ENCODE measurements at regions not wholly inside any gene's neighbourhood (a gene's known extent, or its start where the extent isn't known, plus 50 kb on each side); places are given as distances from the start of the nearest gene placed in this dataset.

GRCh38 chr18:22604986-22605421 is 187.3 kb upstream of the CTAGE1 start:
- no peak overlapping the region for H3K4me3 Mint-ChIP-seq
- no peak overlapping the region for H3K27ac Mint-ChIP-seq
- no peak for ATAC-seq
- H3K27me3 Mint-ChIP-seq = no peaks in the 10 kb centered on the region
- H3K4me1 Mint-ChIP-seq = no peaks in the 10 kb centered on the region
- no peaks in the 10 kb centered on the region for H3K36me3 Mint-ChIP-seq
- peaks cover 4% of the 10 kb centered on the region for H3K9me3 Mint-ChIP-seq

DNA sequence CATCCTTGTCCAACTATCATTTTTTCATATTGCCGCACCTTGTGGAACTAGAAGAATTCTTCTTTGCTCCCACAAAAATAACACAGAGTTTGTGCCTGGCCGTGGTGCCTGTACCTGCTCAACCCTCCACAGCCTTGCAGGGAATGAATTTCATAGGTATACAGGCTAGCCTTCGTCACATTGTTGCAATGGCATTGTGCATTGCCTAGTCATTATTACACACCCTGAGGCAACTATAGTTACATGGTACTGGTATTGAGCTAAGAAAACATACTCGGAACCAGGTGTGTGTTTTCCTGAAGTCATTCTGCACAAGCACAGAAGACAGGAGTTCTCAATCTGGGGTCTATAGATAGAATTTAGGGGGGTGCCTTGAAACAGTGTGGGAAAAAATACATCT is 188.0 kb upstream of the CTAGE1 start:
- Mint-ChIP-seq H3K4me1 (no peaks in the 10 kb centered on the region), H3K27me3 (no peaks in the 10 kb centered on the region), H3K4me3 (no peak overlapping the region), H3K27ac (no peak overlapping the region), H3K36me3 (no peaks in the 10 kb centered on the region), H3K9me3 (peaks cover 4% of the 10 kb centered on the region)
- no peak for ATAC-seq

DNA sequence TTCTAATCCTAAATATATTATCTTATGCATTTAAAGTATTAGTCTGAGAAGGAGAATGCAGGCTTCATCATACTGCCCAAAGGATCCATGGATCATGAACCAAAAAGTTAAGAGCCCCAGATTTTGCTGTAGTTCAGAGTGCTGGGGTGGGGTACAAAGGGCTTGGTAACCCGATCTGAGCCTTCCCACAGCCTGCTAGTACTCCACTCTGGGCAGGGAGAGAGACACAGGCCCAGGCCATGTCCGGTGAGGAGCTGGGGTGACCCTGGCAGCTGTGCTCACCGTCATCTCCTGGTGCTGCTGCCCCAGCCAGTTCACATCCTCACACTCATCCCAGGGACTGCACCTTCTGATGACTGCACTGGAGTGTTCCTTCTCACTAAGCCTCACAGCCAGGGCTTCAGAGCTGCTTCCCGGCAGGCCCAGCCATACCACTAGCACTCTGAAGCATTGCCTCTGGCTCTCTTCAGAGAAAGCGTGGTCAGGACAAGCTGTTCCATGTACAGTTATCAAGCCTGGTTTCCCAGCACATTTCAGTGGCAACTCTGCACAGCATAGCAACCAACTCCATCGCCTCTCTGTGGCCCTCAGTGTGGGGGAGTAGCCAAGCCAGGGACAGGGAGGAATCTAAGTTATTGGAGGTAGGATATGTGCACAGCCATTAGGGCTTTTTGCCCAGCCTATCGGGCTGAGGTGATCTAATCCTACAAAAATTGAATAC is 189.0 kb upstream of the CTAGE1 start:
- ATAC-seq = no peak
- H3K4me1 Mint-ChIP-seq = no peaks in the 10 kb centered on the region
- H3K9me3 Mint-ChIP-seq = peaks cover 2% of the 10 kb centered on the region
- H3K27me3 Mint-ChIP-seq = no peaks in the 10 kb centered on the region
- no peak overlapping the region for H3K27ac Mint-ChIP-seq
- no peaks in the 10 kb centered on the region for H3K36me3 Mint-ChIP-seq
- no peak overlapping the region for H3K4me3 Mint-ChIP-seq

DNA sequence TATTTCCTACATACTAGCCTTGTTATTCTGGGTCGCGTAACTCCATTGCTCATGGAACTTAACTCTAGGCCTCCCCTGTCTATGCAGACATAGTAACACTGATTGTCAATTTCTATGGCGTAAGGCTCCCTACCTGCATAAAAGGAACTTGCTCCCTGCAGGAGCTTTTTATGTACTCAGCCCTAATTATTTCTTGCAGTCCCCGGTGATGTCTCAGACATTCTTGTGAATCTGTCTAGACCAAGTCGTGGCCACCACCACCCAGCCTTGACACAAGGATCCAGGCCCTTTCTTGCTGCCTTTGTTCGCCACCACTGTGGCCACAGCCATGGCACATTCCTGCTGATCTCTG is 189.5 kb upstream of the CTAGE1 start:
- Mint-ChIP-seq H3K9me3 (no peaks in the 10 kb centered on the region), H3K4me1 (no peaks in the 10 kb centered on the region)

GRCh38 chr18:22608847-22609246 is 191.1 kb upstream of the CTAGE1 start:
- Mint-ChIP-seq H3K9me3 (peaks cover 2% of the 10 kb centered on the region), H3K4me3 (no peak overlapping the region), H3K27me3 (peaks cover 9% of the 10 kb centered on the region), H3K4me1 (no peaks in the 10 kb centered on the region), H3K27ac (no peak overlapping the region), H3K36me3 (no peaks in the 10 kb centered on the region)
- no peak for ATAC-seq

More for the DNA sequence above, 189.5 kb upstream of the CTAGE1 start:
- no peak for ATAC-seq
- no peaks in the 10 kb centered on the region for H3K27me3 Mint-ChIP-seq
- H3K4me3 Mint-ChIP-seq = no peak overlapping the region
- no peak overlapping the region for H3K27ac Mint-ChIP-seq
- H3K36me3 Mint-ChIP-seq = no peaks in the 10 kb centered on the region

DNA sequence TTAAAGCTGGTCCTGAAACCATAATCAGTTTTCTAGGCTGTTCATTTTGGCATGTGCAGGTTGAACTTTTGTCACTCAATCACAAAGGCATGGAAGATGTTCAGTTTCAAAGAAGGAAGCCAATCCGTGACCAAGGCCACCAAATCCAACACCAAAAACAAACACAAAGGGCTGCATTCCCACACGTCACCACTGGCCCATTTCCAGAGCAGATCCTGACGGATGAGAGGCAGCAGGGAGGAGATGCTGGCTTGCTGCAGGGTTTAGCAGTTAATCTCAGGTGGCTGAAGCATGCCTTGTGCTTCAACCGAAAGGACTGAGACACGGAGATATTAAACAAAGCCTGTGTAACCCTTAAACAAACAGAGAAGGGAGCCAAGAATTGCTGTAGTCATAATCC is 191.9 kb upstream of the CTAGE1 start:
- Mint-ChIP-seq H3K9me3 (peaks cover 3% of the 10 kb centered on the region), H3K36me3 (no peaks in the 10 kb centered on the region), H3K4me1 (no peaks in the 10 kb centered on the region), H3K27ac (no peak overlapping the region), H3K27me3 (peaks cover 9% of the 10 kb centered on the region), H3K4me3 (no peak overlapping the region)
- no peak for ATAC-seq

GRCh38 chr18:22613058-22613690 is 195.5 kb upstream of the CTAGE1 start:
- Mint-ChIP-seq H3K9me3 (peaks cover 6% of the 10 kb centered on the region), H3K27me3 (peaks cover 9% of the 10 kb centered on the region), H3K27ac (no peak overlapping the region), H3K36me3 (no peaks in the 10 kb centered on the region), H3K4me1 (no peaks in the 10 kb centered on the region), H3K4me3 (no peak overlapping the region)
- no peak for ATAC-seq

DNA sequence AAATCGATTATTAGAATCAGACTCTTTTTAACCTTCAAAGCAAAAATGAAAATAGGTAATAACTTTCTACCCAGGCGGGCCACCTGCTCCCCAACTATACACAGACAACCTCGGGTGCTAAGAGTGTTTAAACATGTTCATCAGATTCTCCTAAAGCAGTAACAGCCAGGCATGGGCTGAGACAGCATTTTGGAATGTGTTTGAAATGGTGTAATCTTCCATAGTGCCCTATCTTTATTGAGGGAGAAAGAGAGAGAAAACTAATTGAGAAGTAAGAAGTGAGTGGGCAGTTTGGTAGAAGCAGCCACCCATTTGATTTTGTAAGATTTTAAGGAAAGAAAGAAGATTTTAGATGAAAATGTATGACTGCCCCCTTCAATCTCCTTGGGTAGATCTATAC is 196.1 kb upstream of the CTAGE1 start:
- Mint-ChIP-seq H3K4me1 (no peaks in the 10 kb centered on the region), H3K4me3 (no peak overlapping the region), H3K27ac (no peak overlapping the region), H3K36me3 (no peaks in the 10 kb centered on the region), H3K27me3 (peaks cover 9% of the 10 kb centered on the region), H3K9me3 (peaks cover 8% of the 10 kb centered on the region)
- ATAC-seq = no peak

DNA sequence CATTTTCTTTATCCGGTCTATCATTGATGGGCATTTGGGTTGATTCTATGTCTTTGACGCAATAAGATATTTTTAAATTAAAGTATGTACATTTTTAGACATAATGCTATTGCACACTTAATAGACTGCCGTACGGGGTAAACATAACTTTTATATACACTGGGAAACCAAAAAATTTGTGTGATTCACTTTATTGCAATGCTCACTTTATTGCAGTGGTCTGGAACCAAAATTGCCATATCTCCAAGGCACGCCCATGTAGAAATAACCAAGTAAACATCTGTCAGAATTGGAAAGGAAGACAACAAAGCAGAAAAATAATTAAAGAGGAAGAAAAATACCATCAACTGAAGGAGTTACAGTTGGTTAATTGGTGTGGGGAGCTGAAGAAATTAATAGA is 205.8 kb upstream of the CTAGE1 start:
- H3K9me3 Mint-ChIP-seq = peaks cover 16% of the 10 kb centered on the region
- H3K36me3 Mint-ChIP-seq = no peaks in the 10 kb centered on the region
- H3K27me3 Mint-ChIP-seq = no peaks in the 10 kb centered on the region
- no peak overlapping the region for H3K27ac Mint-ChIP-seq
- ATAC-seq = no peak
- no peak overlapping the region for H3K4me3 Mint-ChIP-seq
- H3K4me1 Mint-ChIP-seq = no peaks in the 10 kb centered on the region

DNA sequence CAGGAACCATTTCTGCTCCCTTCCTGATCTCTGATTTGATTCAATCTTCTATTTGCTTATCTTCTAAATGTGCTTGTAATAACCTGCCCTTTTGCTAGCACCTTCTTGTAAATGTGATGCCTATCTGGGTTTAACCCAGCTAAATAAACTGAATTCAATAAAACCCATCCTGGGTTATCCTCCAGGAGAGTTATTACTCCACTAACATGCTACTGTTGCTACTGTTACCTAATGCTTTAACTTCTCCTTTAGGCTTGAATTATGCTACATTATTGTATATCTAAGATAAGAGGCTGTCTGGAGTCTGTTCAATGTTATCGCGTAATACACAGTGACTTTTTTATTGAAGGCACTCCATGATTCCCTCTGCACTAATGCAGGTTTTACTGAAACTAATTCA is 206.5 kb upstream of the CTAGE1 start:
- no peaks in the 10 kb centered on the region for H3K4me1 Mint-ChIP-seq
- H3K9me3 Mint-ChIP-seq = peaks cover 10% of the 10 kb centered on the region
- H3K4me3 Mint-ChIP-seq = no peak overlapping the region
- H3K27ac Mint-ChIP-seq = no peak overlapping the region
- no peaks in the 10 kb centered on the region for H3K36me3 Mint-ChIP-seq
- H3K27me3 Mint-ChIP-seq = no peaks in the 10 kb centered on the region
- ATAC-seq = no peak

DNA sequence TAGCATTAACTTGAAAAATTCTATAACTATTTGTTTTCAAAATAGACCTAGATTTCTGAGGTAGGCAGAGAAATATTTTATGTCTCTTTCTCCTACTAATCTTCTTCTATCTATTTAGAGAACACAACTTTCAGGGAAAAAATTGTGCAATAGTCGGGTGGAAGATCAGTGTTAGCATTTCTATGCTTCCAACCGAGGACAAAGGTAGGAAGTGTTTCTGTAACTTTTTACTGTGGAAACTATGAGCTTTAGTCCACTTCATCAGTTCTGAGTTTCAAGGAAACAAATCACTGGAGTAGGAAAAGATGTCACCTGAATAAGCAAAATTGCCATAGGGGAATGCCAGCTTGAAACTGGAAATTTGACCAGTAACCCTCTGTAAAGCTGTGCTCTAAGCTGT is 207.7 kb upstream of the CTAGE1 start:
- H3K36me3 Mint-ChIP-seq = no peaks in the 10 kb centered on the region
- H3K9me3 Mint-ChIP-seq = peaks cover 9% of the 10 kb centered on the region
- H3K27me3 Mint-ChIP-seq = no peaks in the 10 kb centered on the region
- H3K27ac Mint-ChIP-seq = no peak overlapping the region
- ATAC-seq = no peak
- H3K4me1 Mint-ChIP-seq = no peaks in the 10 kb centered on the region
- H3K4me3 Mint-ChIP-seq = no peak overlapping the region

GRCh38 chr18:22626771-22627170 is 209.1 kb upstream of the CTAGE1 start:
- ATAC-seq = no peak
- Mint-ChIP-seq H3K27me3 (no peaks in the 10 kb centered on the region), H3K9me3 (peaks cover 8% of the 10 kb centered on the region), H3K4me3 (no peak overlapping the region), H3K36me3 (no peaks in the 10 kb centered on the region), H3K4me1 (no peaks in the 10 kb centered on the region), H3K27ac (no peak overlapping the region)

GRCh38 chr18:22627506-22627905 is 209.8 kb upstream of the CTAGE1 start:
- no peaks in the 10 kb centered on the region for H3K4me1 Mint-ChIP-seq
- H3K4me3 Mint-ChIP-seq = no peak overlapping the region
- H3K27me3 Mint-ChIP-seq = no peaks in the 10 kb centered on the region
- H3K27ac Mint-ChIP-seq = no peak overlapping the region
- ATAC-seq = no peak
- H3K9me3 Mint-ChIP-seq = peaks cover 8% of the 10 kb centered on the region
- H3K36me3 Mint-ChIP-seq = no peaks in the 10 kb centered on the region

DNA sequence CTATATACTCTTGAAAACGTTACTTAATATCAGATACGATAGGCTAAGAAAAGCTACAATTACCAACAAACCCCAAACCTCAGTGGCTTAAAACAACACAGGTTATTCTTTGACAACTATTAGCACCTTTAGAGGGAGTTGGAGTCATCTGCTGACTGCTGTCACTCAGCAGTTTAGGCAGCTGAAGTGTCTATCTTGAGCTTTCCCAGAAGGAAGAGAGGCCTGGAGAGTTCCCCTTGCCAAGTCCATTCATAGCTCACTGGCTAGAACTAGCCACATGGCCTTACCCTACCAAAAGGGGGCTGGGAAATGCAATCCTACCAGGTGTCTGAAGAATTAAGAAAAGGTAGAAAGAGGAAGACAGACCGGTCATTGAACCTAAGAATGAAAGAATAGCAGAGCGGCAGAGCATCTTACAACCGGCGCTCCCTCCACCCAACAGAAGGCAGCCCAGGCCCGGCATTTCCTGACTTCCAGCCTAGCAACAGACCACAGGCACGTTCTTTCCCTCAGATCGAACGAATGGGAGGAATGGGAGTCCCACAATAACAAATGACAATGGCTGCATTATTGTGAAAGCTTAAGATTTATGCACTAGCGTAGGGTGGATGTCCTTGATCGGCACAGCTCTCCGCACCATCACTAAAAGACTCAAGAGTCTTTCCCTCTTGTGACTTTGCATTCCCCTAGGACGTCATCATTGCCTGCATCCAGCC is 211.2 kb upstream of the CTAGE1 start:
- Mint-ChIP-seq H3K27ac (no peak overlapping the region), H3K9me3 (peaks cover 6% of the 10 kb centered on the region), H3K4me3 (no peak overlapping the region), H3K36me3 (no peaks in the 10 kb centered on the region), H3K4me1 (no peaks in the 10 kb centered on the region), H3K27me3 (no peaks in the 10 kb centered on the region)
- no peak for ATAC-seq

- Mint-ChIP-seq H3K27me3 (no peaks in the 10 kb centered on the region), H3K9me3 (peaks cover 2% of the 10 kb centered on the region), H3K36me3 (no peaks in the 10 kb centered on the region), H3K27ac (no peak overlapping the region), H3K4me3 (no peak overlapping the region), H3K4me1 (no peaks in the 10 kb centered on the region)
- no peak for ATAC-seq
Observed at GRCh38 chr18:22630980-22631379, 213.3 kb upstream of the CTAGE1 start.

GRCh38 chr18:22632191-22632590 is 214.5 kb upstream of the CTAGE1 start:
- peaks cover 4% of the 10 kb centered on the region for H3K9me3 Mint-ChIP-seq
- no peaks in the 10 kb centered on the region for H3K36me3 Mint-ChIP-seq
- H3K4me1 Mint-ChIP-seq = no peaks in the 10 kb centered on the region
- no peak for ATAC-seq
- no peak overlapping the region for H3K4me3 Mint-ChIP-seq
- no peak overlapping the region for H3K27ac Mint-ChIP-seq
- H3K27me3 Mint-ChIP-seq = no peaks in the 10 kb centered on the region
